ENCODE measurements at regions not wholly inside any gene's neighbourhood (a gene's known extent, or its start where the extent isn't known, plus 50 kb on each side); places are given as distances from the start of the nearest gene placed in this dataset.

GRCh38 chr6:92879526-92879925 is 539.8 kb downstream of the EPHA7 start:
- Histone ChIP-seq H3K9ac (ENCODE audit: extremely low read depth, insufficient read length, low read length) (no peak overlapping the region), H4K91ac (ENCODE audit: insufficient read length, low read depth, low read length) (no peak overlapping the region), H3K9me3 (ENCODE audit: control insufficient read depth, low read depth, low read length) (no peaks in the 10 kb centered on the region), H4K20me1 (ENCODE audit: control insufficient read depth, insufficient read depth, insufficient read length) (no peaks in the 10 kb centered on the region), H3K23ac (ENCODE audit: insufficient read length, low read depth, low read length) (no peak overlapping the region), H3K18ac (ENCODE audit: insufficient read length, low read depth, low read length) (no peak overlapping the region), H3K4ac (ENCODE audit: low read depth, low read length) (no peak overlapping the region), H3K79me1 (ENCODE audit: insufficient read depth, low read depth, low read length, poor library complexity, severe bottlenecking) (no peaks in the 10 kb centered on the region), H3K14ac (ENCODE audit: insufficient read depth, low read length) (no peak overlapping the region), H2AFZ (ENCODE audit: low read length) (no peak overlapping the region), H2BK120ac (ENCODE audit: low read depth, low read length, poor library complexity, severe bottlenecking) (no peak overlapping the region), H3K4me2 (ENCODE audit: insufficient read depth, insufficient read length, low read length) (no peak overlapping the region), H3K56ac (ENCODE audit: insufficient read length, low read depth, low read length) (no peak overlapping the region), H2BK5ac (ENCODE audit: insufficient read length, low read length) (no peak overlapping the region), H3K27me3 (ENCODE audit: insufficient read depth, low read length) (no peaks in the 10 kb centered on the region), H3K4me1 (ENCODE audit: insufficient read depth, low read length) (no peaks in the 10 kb centered on the region), H3K23me2 (ENCODE audit: insufficient read length, low read depth, low read length, poor library complexity, severe bottlenecking) (no peaks in the 10 kb centered on the region), H3T11ph (ENCODE audit: low read length) (no peak overlapping the region), H4K8ac (replicated peaks; ENCODE audit: insufficient read length, low read depth, low read length) (no peak overlapping the region), H4K5ac (ENCODE audit: insufficient read length, low read depth, low read length) (no peak overlapping the region), H3K79me2 (ENCODE audit: insufficient read depth, low read length) (no peaks in the 10 kb centered on the region), H2AK5ac (ENCODE audit: insufficient read length, low read length) (no peak overlapping the region), H2BK20ac (ENCODE audit: low read depth, low read length, poor library complexity, severe bottlenecking) (no peak overlapping the region), H2BK12ac (ENCODE audit: insufficient read length, low read depth, low read length) (no peak overlapping the region), H3K27ac (ENCODE audit: insufficient read length, low read depth, low read length) (no peak overlapping the region), H2BK15ac (ENCODE audit: low read depth, low read length) (no peak overlapping the region)
- peaks cover 2 to 9% (median 7%) of the 10 kb centered on the region in 3 experiments; a peak in 6 of 7 replicates for H3K36me3 Mint-ChIP-seq (ENCODE audit: insufficient read depth in 1 of 3, low read depth in 3 of 3)
- no peaks in the 10 kb centered on the region; the same call in 1 of the 2 replicates for H3K27me3 Mint-ChIP-seq (ENCODE audit: low read depth)
- H3K27ac Mint-ChIP-seq, result no peak overlapping the region
- WGBS (ENCODE audit: extremely low coverage, insufficient read length, low lambda C conversion rate), result no CpG with 5 or more reads among the region's 8 CpGs
- no peak for TF ChIP-seq CTCF (conservative IDR thresholded peaks at IDR 0.05)
- H3K9me3 Mint-ChIP-seq, result peaks cover 15 to 27% of the 10 kb centered on the region in 2 experiments
- H3K4me3 Mint-ChIP-seq, result no peak overlapping the region
- no peak for DNase-seq
- no peaks in the 10 kb centered on the region for H3K4me1 Mint-ChIP-seq

Measured in H9 (cell line).